Hepatocyte (in vitro differentiated cells): ENCODE measurements at regions not wholly inside any gene's neighbourhood (a gene's known extent, or its start where the extent isn't known, plus 50 kb on each side); places are given as distances from the start of the nearest gene placed in this dataset.

Experiments
- DNase-seq: peaks from one replicate; pipeline ENCODE4 v3.0.0-alpha.2; 2016; ENCODE audit warnings: low spot score
- H2AFZ ChIP-seq: fragments of 200-600 bp; sonication (generic); 2 replicates; pipeline ENCODE4 v1.6.0; 2016; ENCODE audit warnings: antibody characterized with exemption, mild to moderate bottlenecking
- H3K27ac ChIP-seq: fragments of 200-600 bp; sonication (generic); 2 replicates; pipeline ENCODE4 v1.5.1; 2016; ENCODE audit warnings: mild to moderate bottlenecking
- H3K27me3 ChIP-seq: fragments of 200-600 bp; sonication (generic); 2 replicates; pipeline ENCODE4 v1.6.1; 2016
- H3K36me3 ChIP-seq: fragments of 200-600 bp; sonication (generic); replicated peaks from 2 replicates; pipeline ENCODE4 v1.5.1; 2016; ENCODE audit warnings: low read depth; ENCODE audit not compliant: insufficient read depth
- H3K4me1 ChIP-seq: fragments of 200-600 bp; sonication (generic); 2 replicates; pipeline ENCODE4 v1.5.1; 2016; ENCODE audit warnings: mild to moderate bottlenecking, moderate library complexity; ENCODE audit not compliant: insufficient read depth
- H3K4me2 ChIP-seq: fragments of 200-600 bp; sonication (generic); 2 replicates; pipeline ENCODE4 v1.6.0; 2016
- H3K4me3 ChIP-seq: fragments of 200-600 bp; sonication (generic); 2 replicates; pipeline ENCODE4 v1.5.1; 2016; ENCODE audit warnings: mild to moderate bottlenecking
- H3K79me2 ChIP-seq: fragments of 200-600 bp; sonication (generic); 2 replicates; pipeline ENCODE4 v1.6.0; 2017; ENCODE audit warnings: mild to moderate bottlenecking
- H3K9me2 ChIP-seq: fragments of 200-600 bp; sonication (generic); replicated peaks from 2 replicates; pipeline ENCODE4 v1.6.0; 2017; ENCODE audit warnings: mild to moderate bottlenecking; ENCODE audit not compliant: insufficient read depth
- H3K9me3 ChIP-seq: fragments of 200-600 bp; sonication (generic); 2 replicates; pipeline ENCODE4 v1.5.1; 2016; ENCODE audit warnings: low read depth, mild to moderate bottlenecking
- H4K20me1 ChIP-seq: fragments of 200-600 bp; sonication (generic); 2 replicates; pipeline ENCODE4 v1.6.0; 2016; ENCODE audit warnings: mild to moderate bottlenecking; ENCODE audit not compliant: insufficient read depth, poor library complexity, severe bottlenecking
- EZH2 ChIP-seq: fragments of 200-600 bp; sonication (generic); IDR thresholded peaks from 2 replicates; pipeline ENCODE4 v1.6.1; 2016; ENCODE audit warnings: antibody characterized with exemption, mild to moderate bottlenecking, borderline replicate concordance
- EZH2phosphoT487 ChIP-seq: fragments of 200-600 bp; sonication (generic); IDR thresholded peaks from one replicate; pipeline ENCODE4 v1.6.1; 2018; ENCODE audit warnings: antibody characterized with exemption, mild to moderate bottlenecking, low read depth, moderate library complexity; ENCODE audit not compliant: unreplicated experiment, severe bottlenecking
- WGBS: methylation state at CpG from one replicate; pipeline ENCODE4 v1.1.6; 2016; ENCODE audit warnings: low lambda C conversion rate; ENCODE audit errors: missing lambda C conversion rate; 5-methylcytosine and 5-hydroxymethylcytosine counted together
- TF ChIP-seq, protein P1 (sequence below): fragments of 200-600 bp; sonication (generic); IDR thresholded peaks from 2 replicates; pipeline ENCODE4 v1.5.1; 2016; ENCODE audit warnings: antibody characterized with exemption, mild to moderate bottlenecking; ENCODE audit not compliant: poor library complexity

DNA sequence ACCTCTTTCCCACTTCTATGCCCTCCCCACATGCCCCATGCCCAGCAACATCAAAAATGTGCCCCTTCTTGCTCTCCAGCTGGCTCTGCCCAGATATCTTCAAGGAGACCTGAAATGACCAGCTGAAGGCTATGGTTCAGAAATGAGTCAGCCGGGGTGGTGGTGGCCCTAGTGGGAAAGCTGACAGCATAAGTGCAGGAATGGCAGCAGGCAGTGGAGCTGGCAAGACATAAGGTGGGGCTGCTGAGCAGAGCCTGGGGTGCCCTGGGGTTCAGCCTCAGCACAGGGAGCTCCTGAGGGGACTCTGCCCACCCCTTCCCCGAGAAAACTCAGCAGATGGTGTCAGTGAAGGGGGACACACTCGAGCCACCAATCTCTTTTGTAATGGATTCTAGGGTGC lies 593.4 kb downstream of the BUD13 start:
- Histone ChIP-seq H3K27ac (no peak overlapping the region), H3K79me2 (no peaks in the 10 kb centered on the region), H3K4me1 (no peaks in the 10 kb centered on the region), H4K20me1 (no peaks in the 10 kb centered on the region), H3K36me3 (no peaks in the 10 kb centered on the region), H3K27me3 (peaks cover 4% of the 10 kb centered on the region), H3K4me2 (no peak overlapping the region), H3K9me2 (no peaks in the 10 kb centered on the region), H2AFZ (no peak overlapping the region), H3K4me3 (no peak overlapping the region), H3K9me3 (no peaks in the 10 kb centered on the region)
- TF ChIP-seq EZH2phosphoT487 (no peak), EZH2 (no peak)
- TF ChIP-seq, protein P1, sequence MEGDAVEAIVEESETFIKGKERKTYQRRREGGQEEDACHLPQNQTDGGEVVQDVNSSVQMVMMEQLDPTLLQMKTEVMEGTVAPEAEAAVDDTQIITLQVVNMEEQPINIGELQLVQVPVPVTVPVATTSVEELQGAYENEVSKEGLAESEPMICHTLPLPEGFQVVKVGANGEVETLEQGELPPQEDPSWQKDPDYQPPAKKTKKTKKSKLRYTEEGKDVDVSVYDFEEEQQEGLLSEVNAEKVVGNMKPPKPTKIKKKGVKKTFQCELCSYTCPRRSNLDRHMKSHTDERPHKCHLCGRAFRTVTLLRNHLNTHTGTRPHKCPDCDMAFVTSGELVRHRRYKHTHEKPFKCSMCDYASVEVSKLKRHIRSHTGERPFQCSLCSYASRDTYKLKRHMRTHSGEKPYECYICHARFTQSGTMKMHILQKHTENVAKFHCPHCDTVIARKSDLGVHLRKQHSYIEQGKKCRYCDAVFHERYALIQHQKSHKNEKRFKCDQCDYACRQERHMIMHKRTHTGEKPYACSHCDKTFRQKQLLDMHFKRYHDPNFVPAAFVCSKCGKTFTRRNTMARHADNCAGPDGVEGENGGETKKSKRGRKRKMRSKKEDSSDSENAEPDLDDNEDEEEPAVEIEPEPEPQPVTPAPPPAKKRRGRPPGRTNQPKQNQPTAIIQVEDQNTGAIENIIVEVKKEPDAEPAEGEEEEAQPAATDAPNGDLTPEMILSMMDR: no peak
- no peak for DNase-seq
- 58% methylated on average over 3 of the region's 3 CpGs for WGBS

DNA sequence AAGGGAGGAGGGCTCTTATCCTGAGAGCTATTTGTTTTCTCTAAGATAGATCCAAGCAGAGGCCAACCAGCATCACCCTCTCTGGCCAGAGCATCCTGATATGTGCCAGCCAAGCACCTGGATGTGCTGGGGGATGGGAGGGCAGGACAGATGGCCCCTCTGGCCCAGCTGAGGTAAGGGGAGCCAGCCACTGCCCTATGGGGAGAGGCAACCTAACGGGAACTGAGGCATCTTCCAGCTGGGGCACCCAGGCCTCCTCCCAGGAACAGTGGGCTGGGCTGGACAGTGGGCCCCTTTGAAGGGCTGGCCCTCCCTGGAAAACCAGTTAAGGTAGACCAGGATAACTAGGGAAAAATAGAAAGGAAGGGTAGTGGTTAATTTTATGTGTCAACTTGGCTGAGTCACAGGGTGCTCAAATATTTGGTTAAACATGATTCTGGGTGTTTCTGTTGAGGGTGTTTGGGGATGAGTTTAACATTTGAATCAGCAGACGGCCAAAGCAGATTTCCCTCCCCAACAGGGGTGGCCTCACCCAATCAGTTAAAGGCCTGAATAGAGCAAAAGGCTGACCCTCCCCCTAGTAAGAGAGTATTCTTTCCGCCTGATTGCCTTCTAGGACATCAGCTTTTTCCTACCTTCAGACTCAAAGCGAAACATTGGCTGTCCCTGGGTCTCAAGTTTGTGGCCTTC lies 595.1 kb downstream of the BUD13 start:
- Histone ChIP-seq H3K27me3 (peaks cover 15% of the 10 kb centered on the region), H3K4me2 (no peak overlapping the region), H3K4me1 (no peaks in the 10 kb centered on the region), H4K20me1 (no peaks in the 10 kb centered on the region), H3K79me2 (no peaks in the 10 kb centered on the region), H2AFZ (no peak overlapping the region), H3K9me3 (no peaks in the 10 kb centered on the region), H3K36me3 (no peaks in the 10 kb centered on the region), H3K27ac (no peak overlapping the region), H3K9me2 (no peaks in the 10 kb centered on the region), H3K4me3 (no peak overlapping the region)
- WGBS: 77% methylated on average over 4 of the region's 4 CpGs
- TF ChIP-seq, protein P1: no peak
- no peak for TF ChIP-seq EZH2
- TF ChIP-seq EZH2phosphoT487: no peak
- DNase-seq: no peak

DNA sequence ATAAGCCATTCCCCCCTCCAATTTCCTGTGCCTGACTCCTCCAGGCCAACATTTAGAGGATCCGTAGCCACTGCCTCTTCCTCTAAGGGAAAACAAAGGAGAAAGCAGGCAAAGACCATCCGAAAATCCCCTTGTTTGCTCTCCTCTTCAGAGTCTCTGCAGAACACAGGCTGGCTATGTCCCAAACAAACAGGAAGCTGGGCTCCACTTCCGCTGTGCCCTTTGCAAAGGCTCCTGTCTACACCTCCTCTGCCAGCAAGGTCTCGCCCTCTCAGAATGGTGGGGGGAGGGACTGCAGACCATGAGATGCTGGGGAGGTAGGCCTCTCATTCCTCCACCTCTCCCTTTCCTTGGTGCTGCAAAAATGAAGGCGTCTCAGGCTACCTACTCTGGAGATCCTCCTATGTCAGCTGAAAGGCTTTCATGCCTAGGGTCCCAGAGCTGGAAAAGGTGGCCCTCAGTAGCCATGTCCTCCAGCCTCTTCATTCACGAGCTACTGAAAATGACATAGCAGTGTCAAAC lies 596.2 kb downstream of the BUD13 start:
- H3K79me2 ChIP-seq: no peaks in the 10 kb centered on the region
- H3K27ac ChIP-seq: no peak overlapping the region
- H3K27me3 ChIP-seq: peaks cover 15% of the 10 kb centered on the region
- no peak overlapping the region for H3K4me2 ChIP-seq
- H4K20me1 ChIP-seq: no peaks in the 10 kb centered on the region
- TF ChIP-seq EZH2phosphoT487 (no peak), EZH2 (no peak)
- TF ChIP-seq, protein P1: no peak
- no peaks in the 10 kb centered on the region for H3K36me3 ChIP-seq
- no peak overlapping the region for H3K4me3 ChIP-seq
- no peak overlapping the region for H2AFZ ChIP-seq
- DNase-seq: no peak
- H3K4me1 ChIP-seq: no peaks in the 10 kb centered on the region
- 86% methylated on average over 6 of the region's 6 CpGs for WGBS
- H3K9me3 ChIP-seq: no peaks in the 10 kb centered on the region
- no peaks in the 10 kb centered on the region for H3K9me2 ChIP-seq
